T-helper 1 cell treated with Interleukin-12 subunit alpha and Interleukin-12 subunit beta and Interleukin-4 antibody, amounts not matched to agents 30 ng/mL and 1 ng/mL, for 36 hours (primary cell): ENCODE measurements at regions not wholly inside any gene's neighbourhood (a gene's known extent, or its start where the extent isn't known, plus 50 kb on each side); places are given as distances from the start of the nearest gene placed in this dataset.
"Not testable (repeated sequence)": the region's sequence is repeated elsewhere in the genome, so short reads cannot be mapped to it uniquely, and the experiment has no call there.

Experiments used
- intact Hi-C: fragments of 100-400 bp; cut with micrococcal nuclease; formaldehyde crosslinking; loops from one replicate; pipeline ENCODE4 v1.15.1; 2024

DNA sequence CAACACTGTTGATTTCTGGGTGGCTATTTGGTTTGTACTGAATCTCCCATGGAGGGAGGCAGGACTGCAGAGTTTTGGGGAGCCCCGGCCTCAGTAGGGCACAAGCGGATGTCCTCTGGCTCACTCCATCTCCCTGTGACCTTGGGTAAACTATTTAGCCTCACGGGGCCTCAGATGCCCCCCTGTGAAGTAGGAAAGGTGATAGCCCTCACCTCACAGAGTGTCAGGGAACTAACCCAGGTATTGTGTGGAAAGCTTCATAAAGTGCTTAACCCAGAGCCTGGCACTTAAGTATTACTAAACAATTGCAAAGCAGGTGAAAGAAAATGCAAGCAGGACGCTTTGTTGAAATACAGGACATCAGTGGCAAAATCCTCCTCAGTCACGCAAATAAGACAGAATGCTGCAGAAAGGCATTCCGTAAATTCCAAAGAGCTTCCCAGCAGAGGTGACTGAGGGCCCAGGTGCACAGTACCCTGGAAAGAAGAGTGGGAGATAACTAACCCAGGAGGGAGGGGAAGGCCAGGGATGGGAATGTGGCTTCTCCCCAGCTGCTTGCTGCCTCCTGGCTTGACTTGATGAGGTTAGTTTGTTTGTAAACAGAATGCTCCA lies 436.3 kb downstream of the PRDM2 start:
- intact Hi-C loops, result no loop called here

DNA sequence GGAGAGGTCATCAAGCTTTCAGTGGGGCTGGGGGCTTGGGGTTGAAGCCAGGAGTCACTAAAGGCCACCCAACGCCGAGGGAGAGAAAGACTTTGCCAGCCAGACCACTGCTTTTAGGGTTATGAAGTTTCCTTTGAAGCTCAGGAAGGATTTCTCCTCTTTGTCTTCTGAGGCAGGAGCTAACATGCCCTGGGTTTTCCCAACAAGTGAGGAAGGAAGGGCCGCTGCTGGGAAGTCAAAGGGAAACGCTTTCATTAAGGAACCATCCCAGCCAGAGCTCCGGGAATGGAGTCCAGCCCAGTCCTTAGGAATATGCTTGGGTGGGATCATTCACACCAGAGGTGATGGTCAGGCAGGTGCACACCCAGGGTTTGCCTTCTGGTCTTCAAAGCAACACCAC lies 436.9 kb downstream of the PRDM2 start:
- intact Hi-C loops, result no loop called here

DNA sequence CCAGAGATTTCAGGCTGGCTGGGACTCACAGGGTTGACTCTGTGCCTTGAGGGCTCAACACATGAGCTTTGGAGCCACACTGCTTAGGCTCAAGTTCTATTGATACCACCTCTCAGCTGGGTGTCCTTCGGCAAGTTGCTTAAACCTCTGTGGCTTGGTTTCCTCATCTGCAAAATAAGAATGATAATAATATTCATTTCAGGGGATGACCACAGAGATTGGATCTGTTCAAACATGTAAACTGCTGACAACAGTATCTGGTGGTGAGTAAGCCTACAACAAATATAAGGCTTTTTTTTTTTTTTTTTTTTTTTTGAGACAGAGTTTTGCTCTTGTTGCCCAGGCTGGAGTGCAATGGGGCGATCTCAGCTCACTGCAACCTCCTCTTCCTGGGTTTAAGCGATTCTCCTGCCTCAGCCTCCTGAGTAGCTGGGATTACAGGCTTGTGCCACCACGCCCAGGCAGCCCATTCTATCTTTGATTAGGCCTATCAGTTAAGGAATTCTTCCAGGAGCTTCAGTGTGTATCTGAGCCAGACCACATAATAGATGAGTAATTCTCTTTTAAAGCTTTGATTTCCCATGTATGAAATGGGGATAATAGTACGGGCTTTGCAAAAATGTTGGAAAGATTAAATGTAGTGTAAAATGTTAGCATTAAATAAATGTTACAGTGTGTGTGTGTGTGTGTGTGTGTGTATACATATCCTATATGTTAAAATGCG lies 437.6 kb downstream of the PRDM2 start:
- intact Hi-C loops, result no loop called here

DNA sequence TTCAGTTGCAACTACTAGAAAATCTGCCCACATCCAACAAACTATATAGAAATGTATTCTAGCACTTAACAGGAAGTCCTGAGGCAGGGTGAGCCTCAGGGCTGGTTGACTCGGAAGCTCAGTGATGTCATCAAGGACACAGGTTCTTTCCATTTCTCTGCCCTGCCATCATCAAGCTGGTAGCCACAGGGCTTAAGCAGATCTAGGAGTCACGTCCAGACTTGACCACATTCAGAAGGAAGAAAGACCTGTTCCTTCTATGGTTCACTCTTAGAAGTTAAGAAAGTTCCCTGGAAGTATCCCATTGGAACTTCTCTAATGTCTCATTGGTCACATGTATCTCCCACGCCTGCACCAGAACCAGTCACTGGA lies 438.1 kb downstream of the PRDM2 start:
- intact Hi-C loops, result no loop called here

DNA sequence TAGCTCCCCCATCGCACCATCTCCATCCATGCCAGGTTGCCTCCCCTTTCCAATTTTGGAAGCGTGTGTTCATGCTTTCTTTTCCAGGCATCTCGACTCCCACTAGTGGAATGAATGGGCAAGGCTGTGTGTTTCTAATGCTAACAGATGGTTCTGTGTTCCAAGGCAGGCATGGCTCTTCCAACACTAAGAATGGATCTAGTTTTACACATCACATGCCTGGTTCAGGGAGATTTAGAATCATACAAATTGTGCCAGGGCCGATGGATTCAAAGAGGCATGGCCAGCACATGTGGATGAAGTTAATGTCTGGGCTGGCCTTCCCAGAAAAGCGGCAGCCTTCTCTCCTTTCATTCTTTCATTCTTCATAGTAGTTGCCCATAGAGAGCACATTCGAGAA lies 438.7 kb downstream of the PRDM2 start:
- intact Hi-C loops, result no loop called here

DNA sequence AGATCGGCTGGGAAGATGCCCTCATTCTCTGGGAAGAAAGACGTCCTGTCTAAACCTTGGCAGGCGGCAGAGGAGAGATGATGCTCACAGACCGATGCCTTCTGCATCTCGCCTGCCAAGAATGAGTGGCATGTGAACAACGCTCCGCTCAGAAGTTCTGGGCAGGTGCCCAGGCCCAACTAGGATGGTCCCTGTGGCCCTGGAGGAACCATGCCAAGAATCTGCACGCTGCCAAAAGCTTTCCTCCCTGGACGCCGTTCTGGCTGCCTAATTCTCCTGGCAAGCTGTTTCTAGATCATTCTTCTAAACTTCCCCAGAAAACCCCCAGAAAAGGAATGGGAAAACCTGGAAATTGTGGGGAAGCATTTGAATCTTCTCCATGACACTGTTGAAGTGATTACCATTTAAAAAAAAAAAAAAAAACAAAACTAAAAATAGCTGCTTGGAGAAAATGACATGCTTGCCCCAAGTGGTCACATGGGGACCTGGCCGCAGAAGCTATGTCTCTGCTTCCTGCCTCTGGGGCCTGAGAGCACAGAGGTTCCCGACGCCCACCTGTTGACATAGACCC lies 440.9 kb downstream of the PRDM2 start:
- intact Hi-C loops, result no loop called here

DNA sequence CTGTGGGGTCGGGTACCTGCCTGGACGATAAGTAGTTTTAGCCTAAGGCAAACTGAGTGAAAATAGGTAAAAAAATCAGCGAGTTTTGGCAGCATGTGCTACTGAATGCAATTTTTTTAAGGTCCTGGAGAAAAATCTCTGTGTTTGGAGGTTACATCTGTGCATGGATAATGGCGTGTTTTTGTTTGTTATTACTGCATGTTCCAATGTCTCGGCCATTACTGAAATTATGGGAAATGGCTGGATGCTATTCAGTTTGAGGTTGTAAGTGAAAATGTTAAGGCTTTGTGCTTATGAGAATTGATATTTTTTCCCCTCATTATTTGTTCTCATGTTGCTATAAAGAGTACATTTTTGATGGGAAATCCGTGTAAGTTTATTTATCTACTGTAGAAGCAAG lies 441.7 kb downstream of the PRDM2 start:
- intact Hi-C loops, result no loop called here

DNA sequence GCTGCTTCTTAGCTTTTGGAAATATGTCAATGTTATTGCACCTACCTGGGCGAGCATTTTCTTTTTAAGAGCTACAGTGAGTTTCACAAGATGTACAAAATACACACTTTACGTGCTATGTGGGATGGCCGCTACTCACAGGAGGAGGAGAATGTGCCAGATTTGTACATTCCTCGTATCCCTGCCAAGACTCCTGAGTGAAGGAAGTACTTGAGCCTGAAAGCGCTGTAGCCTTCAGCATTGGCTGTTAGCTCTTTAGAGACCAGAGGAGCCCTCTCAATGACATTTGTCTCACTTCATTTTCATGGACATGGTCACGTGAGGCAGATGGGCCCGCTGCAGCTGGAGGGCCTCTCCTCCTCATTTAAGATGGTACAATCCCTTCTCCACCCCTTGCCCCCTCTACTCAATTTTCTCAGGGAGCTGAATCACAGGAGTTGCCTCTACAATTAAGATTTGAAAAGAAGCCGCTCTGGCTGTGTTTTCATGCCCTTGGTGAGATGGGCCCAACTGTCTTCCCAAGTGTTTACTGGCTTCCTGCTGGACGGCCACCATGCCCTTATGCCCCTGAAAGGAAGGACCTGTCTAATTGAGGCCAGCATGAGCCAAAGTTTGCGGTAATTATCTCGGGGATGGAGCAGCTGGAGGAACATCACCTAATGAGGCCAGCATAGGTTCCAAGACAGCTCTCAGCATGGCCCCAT lies 442.6 kb downstream of the PRDM2 start:
- intact Hi-C loops, result no loop called here

DNA sequence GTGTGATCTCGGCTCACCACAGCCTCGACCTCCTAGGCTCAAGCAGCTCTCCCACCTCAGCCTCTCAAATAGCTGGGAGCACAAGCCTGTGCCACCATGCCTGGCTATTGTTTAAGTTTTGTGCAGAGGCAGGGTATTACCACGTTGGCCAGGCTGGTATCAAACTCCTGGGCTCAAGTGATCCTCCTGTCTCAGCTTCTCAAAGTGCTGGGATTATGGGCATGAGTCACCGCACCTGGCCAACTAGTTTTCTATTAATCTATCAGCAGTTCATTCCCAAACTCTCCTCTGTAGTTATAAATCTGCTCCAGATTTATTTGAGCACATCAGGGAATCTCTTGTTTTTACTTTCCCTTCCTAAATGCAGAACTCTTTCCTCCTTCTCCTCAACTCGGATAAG lies 443.8 kb downstream of the PRDM2 start:
- intact Hi-C loops, result no loop called here

DNA sequence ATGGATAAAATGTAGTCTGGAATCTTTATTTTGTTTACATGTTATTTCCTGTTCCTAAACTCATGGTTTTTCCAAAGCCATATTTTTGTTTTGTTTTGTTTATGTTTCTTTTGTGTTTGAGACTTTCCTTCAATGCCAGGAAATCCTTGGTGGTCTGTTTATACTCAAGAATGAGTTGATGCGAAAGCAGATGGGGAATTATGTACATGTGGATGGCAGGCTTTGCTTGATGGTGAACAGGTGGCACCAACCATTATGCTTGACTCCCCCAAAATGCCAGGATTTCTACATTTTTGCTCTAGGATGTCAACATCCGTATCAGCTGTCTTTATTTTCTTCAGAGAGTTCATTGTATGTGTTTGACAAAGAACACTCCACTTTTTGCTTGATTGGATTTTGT lies 448.5 kb downstream of the PRDM2 start:
- intact Hi-C loops, result no loop called here

DNA sequence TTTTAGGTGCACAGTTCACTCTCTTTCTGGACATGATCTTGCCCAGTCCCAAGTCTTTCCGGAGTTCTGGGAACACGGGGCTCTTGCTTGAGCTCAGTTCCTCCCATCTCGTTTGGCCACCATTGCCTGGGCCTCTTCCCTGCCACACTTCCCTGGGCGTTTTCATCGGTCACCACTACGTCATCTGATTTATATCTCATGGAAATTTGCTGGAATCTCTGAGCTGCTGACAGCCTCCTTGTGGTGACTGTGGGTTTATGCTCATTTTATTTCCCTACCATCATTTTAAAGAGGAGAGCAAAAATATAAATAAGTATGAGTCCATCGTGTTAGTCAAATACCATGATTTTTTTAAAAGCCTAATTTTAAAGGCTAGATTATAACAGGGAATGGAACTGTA lies 449.1 kb upstream of the KAZN start:
- intact Hi-C loops, result no loop called here

DNA sequence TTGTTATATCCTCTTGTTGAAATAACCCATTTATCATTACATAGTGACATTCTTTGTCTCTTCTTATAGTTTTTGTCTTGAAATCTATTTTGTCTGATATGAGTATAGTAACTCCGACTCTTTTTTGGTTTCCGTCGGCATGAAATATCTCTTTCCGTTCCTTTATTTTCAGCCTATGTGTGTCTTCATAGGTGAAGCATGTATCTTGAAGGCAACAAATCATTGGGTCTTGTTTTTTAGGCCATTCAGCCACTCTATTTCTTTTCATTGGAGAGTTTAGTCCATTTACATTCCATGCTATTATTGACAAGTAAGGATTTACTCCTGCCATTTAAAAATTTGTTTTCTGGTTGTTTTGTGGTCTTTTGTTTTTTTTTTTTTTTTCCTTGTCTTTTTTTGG lies 441.9 kb upstream of the KAZN start:
- intact Hi-C loops, result no loop called here

DNA sequence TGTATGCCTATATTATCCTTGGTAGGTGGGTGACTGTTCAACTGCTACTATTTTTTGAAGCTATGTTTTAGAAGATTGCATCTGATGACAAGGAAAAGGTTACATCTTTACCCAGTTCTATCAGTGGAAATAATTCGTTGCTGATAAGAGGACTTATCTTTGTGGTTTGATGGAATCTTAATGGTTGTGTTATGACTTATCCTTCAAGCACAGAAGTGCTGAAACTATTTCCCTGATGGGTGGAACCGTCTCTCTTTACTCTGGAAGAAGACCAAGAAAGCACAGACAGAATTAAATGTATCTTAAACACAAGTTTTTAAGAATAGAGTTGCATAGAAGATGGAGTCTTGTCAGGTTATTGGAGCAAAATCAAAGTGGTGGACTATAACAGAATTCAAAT lies 437.7 kb upstream of the KAZN start:
- intact Hi-C loops, result no loop called here

DNA sequence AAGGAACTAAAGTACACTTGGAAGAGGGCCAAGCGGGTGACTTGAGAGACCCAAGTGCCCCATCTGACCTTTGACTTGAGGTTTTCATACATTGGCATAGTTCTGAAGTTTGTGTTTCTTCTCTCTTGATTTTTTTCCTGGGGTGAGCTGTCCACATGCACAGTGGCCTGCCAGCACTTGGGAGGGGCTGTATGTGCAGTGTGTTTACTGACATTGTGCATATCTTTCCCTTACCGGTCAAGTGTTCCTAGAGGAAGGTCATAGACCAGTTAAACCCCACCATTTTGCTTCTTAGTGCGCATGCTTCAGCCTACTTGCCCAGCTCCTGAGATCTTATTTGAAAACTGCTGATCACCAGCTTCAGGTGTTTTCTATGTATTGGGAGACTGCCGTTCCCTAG lies 435.2 kb upstream of the KAZN start:
- intact Hi-C loops, result no loop called here

DNA sequence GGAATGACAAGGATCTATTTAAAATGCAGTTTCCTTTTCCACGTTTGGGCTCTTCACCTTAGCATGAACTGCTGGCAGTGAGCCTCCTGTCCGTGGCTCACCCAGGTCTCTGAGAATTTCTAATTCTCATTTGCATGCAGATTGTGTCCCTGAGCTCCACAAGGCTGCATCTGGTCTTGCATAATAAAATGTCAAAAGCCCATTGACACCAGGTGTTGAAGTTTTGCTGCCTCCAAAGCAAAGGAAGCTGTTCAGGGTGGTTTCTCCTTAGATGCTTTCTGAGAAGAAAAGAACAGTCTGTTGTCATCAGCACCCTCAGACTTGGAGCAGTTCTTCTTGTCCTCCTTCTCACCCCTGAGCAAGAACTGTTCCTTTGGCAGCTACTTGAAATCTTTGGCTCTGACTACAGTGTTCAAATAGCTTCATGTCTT lies 433.1 kb upstream of the KAZN start:
- intact Hi-C loops, result no loop called here

DNA sequence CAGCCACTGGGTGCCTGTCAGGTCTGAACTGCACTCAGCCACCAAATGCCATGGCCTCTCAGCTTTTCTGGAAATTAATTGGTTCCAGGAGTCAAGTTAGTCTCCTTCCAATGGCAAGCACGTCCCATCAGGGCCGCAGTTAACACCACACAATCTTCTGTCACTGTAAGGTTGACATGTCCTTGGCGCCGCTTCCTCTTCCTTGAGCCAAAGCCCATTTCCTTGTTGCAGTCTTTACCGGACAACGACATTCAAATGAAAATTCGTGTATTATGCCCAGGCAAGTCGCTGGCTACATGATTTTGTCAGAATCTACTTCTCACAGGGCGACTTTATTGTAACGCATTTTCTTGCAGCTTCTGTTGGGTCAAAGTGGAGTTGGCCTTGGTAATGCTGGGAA lies 430.6 kb upstream of the KAZN start:
- intact Hi-C loops, result no loop called here

DNA sequence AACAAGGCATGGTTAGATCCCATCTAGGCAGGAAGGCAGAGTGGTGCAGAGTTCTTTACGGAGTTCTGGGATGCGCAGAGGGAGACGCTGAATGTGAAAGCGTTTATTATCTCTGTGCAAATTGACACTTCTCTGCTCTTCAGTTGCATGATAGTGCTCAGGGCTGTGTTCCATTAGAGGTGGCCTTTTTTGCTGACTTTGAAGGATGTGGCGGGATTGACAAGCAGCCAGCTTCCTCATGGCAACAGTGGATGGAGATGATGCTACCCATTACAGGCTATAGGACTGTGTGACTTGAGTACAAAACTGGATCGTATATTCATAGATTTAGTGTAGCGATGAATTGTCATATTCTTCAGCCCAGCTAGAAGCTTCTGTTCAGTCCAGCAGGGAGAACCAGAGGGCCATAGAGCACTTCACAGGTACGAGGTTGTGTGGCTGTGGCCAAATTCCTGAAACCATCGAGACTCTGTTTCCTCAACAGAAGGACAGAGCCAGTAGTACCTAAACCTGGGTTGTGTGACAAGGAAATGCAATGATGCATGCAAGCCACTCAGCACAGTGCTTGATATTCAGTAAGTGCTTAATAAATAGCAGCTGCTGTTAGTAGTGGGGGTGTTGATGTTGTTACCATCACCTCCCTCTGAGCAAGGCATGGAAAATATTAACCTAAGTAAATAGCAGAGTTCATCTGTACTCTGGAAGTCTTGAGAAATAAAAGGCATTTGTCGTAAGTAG lies 430.0 kb upstream of the KAZN start:
- intact Hi-C loops, result no loop called here

DNA sequence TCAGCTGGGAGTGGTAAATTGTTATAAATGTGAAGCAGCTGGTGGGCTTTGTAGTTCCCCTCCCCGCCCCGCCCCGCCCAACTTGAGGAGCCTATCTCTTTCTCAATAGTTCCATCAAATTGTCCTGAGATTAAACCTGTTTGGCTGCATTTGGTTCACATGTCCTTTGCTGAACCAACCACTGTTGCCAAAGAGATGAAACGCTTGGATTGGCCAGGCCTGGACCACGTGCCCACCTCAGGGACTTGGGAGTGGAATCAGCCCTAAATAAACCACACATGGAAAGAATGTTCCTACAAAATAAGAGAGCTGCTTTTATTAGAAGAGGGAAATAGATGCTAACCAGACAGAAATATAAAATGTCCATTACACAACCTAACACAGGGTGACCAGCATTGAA lies 424.9 kb upstream of the KAZN start:
- intact Hi-C loops, result no loop called here

DNA sequence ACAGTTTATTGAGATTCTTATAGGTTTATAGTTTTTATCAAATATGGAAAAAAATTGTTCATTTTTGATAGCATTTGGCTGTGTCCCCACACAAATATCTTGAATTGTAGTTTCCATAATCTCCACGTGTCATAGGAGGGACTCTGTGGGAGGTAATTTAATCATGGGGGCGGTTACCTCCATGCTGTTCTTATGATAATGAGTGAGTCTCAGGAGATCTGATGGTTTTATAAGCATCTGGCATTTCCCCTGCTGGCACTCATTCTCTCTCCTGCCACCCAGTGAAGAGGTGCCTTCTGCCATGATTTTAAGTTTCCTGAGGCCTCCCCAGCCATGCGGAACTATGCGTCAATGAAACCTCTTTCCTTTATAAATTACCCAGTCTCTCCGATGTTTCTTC lies 420.6 kb upstream of the KAZN start:
- intact Hi-C loops, result not testable (repeated sequence)

DNA sequence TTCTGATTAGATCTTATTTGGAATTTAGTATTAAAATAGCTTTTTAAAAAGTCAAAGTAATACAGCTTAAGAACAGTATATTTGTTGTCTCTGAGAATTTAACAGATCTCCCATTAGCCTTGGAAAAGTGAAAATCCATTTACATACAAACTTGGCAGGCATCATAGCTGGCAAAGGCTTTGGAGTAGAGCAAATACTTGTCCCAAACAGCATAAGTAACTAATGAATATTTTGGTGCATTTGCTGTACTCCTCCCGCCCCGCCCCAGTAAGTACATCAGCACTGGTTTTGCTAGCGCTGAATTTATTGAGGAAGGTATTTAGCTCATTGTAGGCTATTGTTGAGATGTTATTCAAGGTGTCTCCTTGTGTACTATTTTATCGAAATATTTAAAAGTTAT lies 417.7 kb upstream of the KAZN start:
- intact Hi-C loops, result no loop called here

DNA sequence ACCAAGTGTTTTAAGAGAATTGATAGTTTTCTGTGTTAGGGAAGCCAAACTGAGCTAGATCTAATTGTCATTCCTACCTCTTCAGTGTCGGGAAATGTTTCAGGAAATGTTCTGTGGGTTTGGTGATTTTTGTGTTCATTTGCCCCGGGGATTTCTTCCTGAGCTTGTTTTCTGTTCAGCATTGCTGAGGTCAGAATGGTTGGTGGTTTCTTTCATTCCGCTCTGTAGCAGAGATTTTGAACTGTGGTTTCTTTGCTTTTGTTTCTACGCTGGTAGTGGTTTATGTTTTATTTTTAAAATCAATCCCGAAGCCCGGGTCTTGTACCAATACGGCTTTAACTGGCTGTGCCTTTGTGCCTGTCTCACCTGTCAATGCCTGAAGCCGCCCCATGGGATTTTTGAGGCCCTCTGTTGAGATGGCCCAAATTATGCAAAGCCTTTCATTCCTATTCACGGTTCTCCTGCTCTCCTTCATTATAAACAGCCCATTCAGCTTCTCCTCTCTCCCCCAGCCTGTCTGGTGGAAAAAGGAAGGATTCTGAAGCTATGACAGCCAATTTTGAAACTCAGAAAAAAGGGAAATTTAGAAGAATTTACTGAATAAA lies 417.2 kb upstream of the KAZN start:
- intact Hi-C loops, result no loop called here
